ENCODE measurements at regions not wholly inside any gene's neighbourhood (a gene's known extent, or its start where the extent isn't known, plus 50 kb on each side); places are given as distances from the start of the nearest gene placed in this dataset.

- no peak for DNase-seq (ENCODE audit: low read depth, low spot score)
These were observed 726.3 kb downstream of the TSN start for GRCh38 chr2:122481717-122482116.

- DNase-seq (ENCODE audit: low read depth, low spot score) = no peak
These were observed 730.6 kb downstream of the TSN start for GRCh38 chr2:122486086-122486485.

- DNase-seq (ENCODE audit: low read depth, low spot score) = no peak
These were observed 731.4 kb downstream of the TSN start for GRCh38 chr2:122486705-122487415.

- no peak for DNase-seq (ENCODE audit: low read depth, low spot score)
These were observed 735.6 kb downstream of the TSN start for GRCh38 chr2:122491011-122491410.

GRCh38 chr2:122500316-122501105 is 745.1 kb downstream of the TSN start:
- DNase-seq (ENCODE audit: low read depth, low spot score) = no peak

- no peak for DNase-seq (ENCODE audit: low read depth, low spot score)
These were observed 751.2 kb downstream of the TSN start for GRCh38 chr2:122506620-122507019.

GRCh38 chr2:122507261-122507660 is 751.8 kb downstream of the TSN start:
- DNase-seq (ENCODE audit: low read depth, low spot score) = no peak

GRCh38 chr2:122512091-122512490 is 756.6 kb downstream of the TSN start:
- no peak for DNase-seq (ENCODE audit: low read depth, low spot score)

- DNase-seq (ENCODE audit: low read depth, low spot score) = no peak
These were observed 759.1 kb downstream of the TSN start for GRCh38 chr2:122514451-122514996.

GRCh38 chr2:122515731-122516290 is 760.4 kb downstream of the TSN start:
- no peak for DNase-seq (ENCODE audit: low read depth, low spot score)

- no peak for DNase-seq (ENCODE audit: low read depth, low spot score)
These were observed 761.3 kb downstream of the TSN start for GRCh38 chr2:122516775-122517174.

- DNase-seq (ENCODE audit: low read depth, low spot score) = no peak
These were observed 763.9 kb downstream of the TSN start for GRCh38 chr2:122519366-122519765.

- no peak for DNase-seq (ENCODE audit: low read depth, low spot score)
These were observed 764.6 kb downstream of the TSN start for GRCh38 chr2:122519821-122520611.

- no peak for DNase-seq (ENCODE audit: low read depth, low spot score)
These were observed 767.7 kb downstream of the TSN start for GRCh38 chr2:122523143-122523542.

- no peak for DNase-seq (ENCODE audit: low read depth, low spot score)
These were observed 768.5 kb downstream of the TSN start for GRCh38 chr2:122523981-122524380.

- no peak for DNase-seq (ENCODE audit: low read depth, low spot score)
These were observed 769.9 kb downstream of the TSN start for GRCh38 chr2:122525336-122525735.

GRCh38 chr2:122528061-122528460 is 772.6 kb downstream of the TSN start:
- DNase-seq (ENCODE audit: low read depth, low spot score) = no peak

- no peak for DNase-seq (ENCODE audit: low read depth, low spot score)
These were observed 773.7 kb downstream of the TSN start for GRCh38 chr2:122528958-122529705.

- DNase-seq (ENCODE audit: low read depth, low spot score) = no peak
These were observed 775.4 kb downstream of the TSN start for GRCh38 chr2:122530814-122531213.

GRCh38 chr2:122531290-122532071 is 776.0 kb downstream of the TSN start:
- DNase-seq (ENCODE audit: low read depth, low spot score) = no peak

Measured in smooth muscle cell of the brain vasculature (primary cell).